Bronchial epithelial cell (primary cell): ENCODE measurements at regions not wholly inside any gene's neighbourhood (a gene's known extent, or its start where the extent isn't known, plus 50 kb on each side); places are given as distances from the start of the nearest gene placed in this dataset.

Experiments used
- DNase-seq: peaks from one replicate; pipeline ENCODE4 v3.0.0-alpha.2; 2010; ENCODE audit warnings: low read depth
- FAIRE-seq: peaks from 2 replicates; lab custom pipeline; 2011; peaks lifted over from hg19 to GRCh38; lab: Jason Lieb, UNC
- H3K27me3 ChIP-seq: 2 replicates; pipeline ENCODE4 v1.5.1; 2011; ENCODE audit warnings: low read length; ENCODE audit not compliant: control insufficient read depth, insufficient read depth
- H3K36me3 ChIP-seq: 2 replicates; pipeline ENCODE4 v1.5.1; 2011; ENCODE audit warnings: low read length; ENCODE audit not compliant: control insufficient read depth, insufficient read depth
- H3K4me3 ChIP-seq: 2 replicates; pipeline ENCODE4 v1.5.1; 2011; ENCODE audit warnings: mild to moderate bottlenecking, low read depth, low read length, control low read depth
- CTCF ChIP-seq: IDR thresholded peaks from 2 replicates; pipeline ENCODE4 v1.5.1; 2011; ENCODE audit warnings: mild to moderate bottlenecking, moderate library complexity, low read length, control low read depth, inconsistent platforms; ENCODE audit not compliant: insufficient read depth, severe bottlenecking

DNA sequence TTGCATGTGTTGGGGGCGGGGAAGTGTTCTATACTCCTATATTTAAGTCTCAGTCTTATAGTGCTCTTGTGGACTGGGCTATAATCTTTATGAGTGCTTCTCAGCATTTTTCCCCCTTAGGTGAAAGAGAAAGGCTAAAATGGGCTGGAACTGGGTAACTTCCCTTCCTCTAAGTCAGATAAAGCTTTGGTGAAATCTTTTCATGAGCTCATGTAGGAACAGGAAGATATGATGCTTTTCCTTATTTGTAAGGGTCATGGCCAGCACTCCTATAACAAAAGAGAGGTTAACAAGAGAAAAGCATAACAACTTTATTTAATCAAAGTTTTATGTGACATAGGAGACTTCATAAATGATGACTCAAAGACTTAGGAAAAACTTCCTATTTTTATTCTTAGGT lies 841.5 kb downstream of the SLC16A7 start:
- FAIRE-seq (no peak), DNase-seq (no peak)
- TF ChIP-seq CTCF = no peak
- Histone ChIP-seq H3K4me3 (no peak overlapping the region), H3K36me3 (no peaks in the 10 kb centered on the region), H3K27me3 (no peaks in the 10 kb centered on the region)

DNA sequence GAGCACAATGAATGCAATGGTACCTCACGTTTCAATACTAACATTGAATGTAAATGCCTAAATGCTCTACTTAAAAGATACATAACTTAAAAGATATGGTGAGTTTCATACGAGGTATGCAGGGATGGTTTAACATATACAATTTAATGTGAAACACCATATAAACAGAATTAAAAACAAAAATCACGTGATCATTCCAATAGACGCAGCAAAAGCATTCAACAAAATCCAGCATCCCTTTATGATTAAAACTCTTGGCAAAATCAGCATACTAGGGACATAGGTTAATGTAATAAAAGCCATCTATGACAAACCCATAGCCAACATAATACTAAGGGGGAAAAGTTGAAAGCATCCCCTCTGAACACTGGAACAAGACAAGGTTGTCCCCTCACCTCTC lies 845.7 kb downstream of the SLC16A7 start:
- no peaks in the 10 kb centered on the region for H3K36me3 ChIP-seq
- no peak for TF ChIP-seq CTCF
- DNase-seq = no peak

DNA sequence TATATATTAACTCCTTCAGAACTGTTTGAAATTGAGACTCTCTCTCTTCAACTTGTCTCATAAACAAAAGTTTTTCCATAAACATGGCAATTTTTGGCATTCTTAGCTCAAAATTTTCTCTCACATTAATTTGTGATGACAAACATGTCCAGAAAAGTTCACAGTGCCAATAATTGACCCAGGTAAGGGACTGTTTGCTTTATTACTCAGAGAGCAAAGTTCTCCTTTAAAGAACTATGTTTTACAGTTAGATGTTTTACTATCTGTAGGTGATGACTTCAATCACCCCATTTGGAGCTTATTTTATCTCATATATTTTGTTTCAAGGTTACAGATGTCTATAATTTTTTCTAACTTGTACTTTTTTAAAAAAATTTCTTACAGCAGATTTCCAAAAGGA lies 855.6 kb downstream of the SLC16A7 start:
- TF ChIP-seq CTCF = no peak
- no peaks in the 10 kb centered on the region for H3K36me3 ChIP-seq
- no peak for FAIRE-seq
- no peaks in the 10 kb centered on the region for H3K27me3 ChIP-seq
- no peak overlapping the region for H3K4me3 ChIP-seq
- no peak for DNase-seq

More for the DNA sequence above, 845.7 kb downstream of the SLC16A7 start:
- Histone ChIP-seq H3K27me3 (no peaks in the 10 kb centered on the region), H3K4me3 (no peak overlapping the region)
- FAIRE-seq = no peak

GRCh38 chr12:60465060-60465459 lies 869.2 kb downstream of the SLC16A7 start:
- DNase-seq = no peak
- Histone ChIP-seq H3K27me3 (no peaks in the 10 kb centered on the region), H3K36me3 (no peaks in the 10 kb centered on the region), H3K4me3 (no peak overlapping the region)
- FAIRE-seq = no peak
- TF ChIP-seq CTCF = no peak

DNA sequence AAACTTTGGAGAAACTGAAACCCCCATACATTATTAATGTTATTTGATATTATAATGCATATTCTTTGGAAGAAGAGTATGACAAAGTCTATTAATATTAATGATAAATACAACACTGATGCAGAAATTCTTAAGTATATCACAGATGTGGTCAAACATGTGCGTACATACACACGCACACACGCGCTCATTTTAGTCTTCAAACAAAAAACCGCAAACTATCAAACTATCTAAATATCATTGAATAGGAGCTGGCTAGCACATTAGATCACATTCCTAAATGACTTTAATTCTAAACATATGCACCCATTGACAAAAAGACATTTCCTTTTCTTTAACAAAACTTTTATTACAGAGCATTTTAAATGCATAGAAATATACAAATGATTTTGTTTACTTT lies 872.7 kb downstream of the SLC16A7 start:
- no peaks in the 10 kb centered on the region for H3K27me3 ChIP-seq
- H3K36me3 ChIP-seq = no peaks in the 10 kb centered on the region
- FAIRE-seq = no peak

More for the DNA sequence above, 872.7 kb downstream of the SLC16A7 start:
- no peak for TF ChIP-seq CTCF
- H3K4me3 ChIP-seq = no peak overlapping the region
- DNase-seq = no peak
